SH-SY5Y (cell line): ENCODE measurements at regions not wholly inside any gene's neighbourhood (a gene's known extent, or its start where the extent isn't known, plus 50 kb on each side); places are given as distances from the start of the nearest gene placed in this dataset.

Experiments used
- GATA2 ChIP-seq: IDR thresholded peaks from 2 replicates; pipeline ENCODE4 v1.6.1; 2011; ENCODE audit warnings: mild to moderate bottlenecking, low read depth, low read length
- GATA3 ChIP-seq: IDR thresholded peaks from 2 replicates; pipeline ENCODE4 v1.6.1; 2011; ENCODE audit warnings: low read depth, mild to moderate bottlenecking, low read length, moderate library complexity

DNA sequence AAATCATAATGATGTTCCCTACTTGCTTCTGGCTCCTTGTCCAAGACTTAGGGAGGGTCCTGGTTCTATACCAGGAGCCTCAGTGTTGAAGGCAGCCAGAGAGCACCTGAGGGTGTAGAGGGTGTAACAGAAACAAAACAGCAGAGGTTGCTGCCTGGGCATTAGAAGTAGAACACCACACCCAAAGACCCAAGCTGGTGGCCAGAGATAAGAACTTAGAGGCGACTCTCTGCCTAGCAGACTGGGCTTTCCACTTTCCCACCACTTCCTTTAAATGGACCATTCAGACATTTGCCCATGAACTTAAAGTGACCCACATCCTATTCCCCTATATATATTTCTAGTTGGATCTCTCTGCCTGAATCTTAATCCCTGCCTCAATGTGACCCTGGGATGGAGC lies 189.8 kb downstream of the KLF13 start:
- TF ChIP-seq GATA2 (no peak), GATA3 (no peak)
